ENCODE measurements at regions not wholly inside any gene's neighbourhood (a gene's known extent, or its start where the extent isn't known, plus 50 kb on each side); places are given as distances from the start of the nearest gene placed in this dataset.
"Not testable (repeated sequence)": the region's sequence is repeated elsewhere in the genome, so short reads cannot be mapped to it uniquely, and the experiment has no call there.

DNA sequence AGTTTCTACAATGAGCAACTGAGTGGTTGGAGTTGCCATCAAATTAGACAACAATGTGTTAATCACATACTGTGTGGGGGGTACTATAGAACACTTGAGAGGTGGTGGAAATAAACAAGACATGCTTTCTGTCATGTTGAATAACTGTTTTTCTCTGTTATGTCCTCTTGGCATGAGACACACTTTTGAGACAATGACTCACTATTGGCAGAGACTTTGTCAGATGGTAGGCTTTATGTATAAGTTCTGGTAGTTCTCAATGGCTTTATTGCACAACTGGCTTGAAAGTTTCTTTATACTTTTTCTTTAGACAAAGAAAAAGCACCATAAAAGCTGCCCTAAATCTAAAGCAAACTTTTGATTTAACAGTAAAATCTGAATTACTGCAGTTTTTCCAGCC is 578.7 kb downstream of the ADCYAP1 start:
- DNase-seq (ENCODE audit: low read depth in 2 of 2) = no peak

DNA sequence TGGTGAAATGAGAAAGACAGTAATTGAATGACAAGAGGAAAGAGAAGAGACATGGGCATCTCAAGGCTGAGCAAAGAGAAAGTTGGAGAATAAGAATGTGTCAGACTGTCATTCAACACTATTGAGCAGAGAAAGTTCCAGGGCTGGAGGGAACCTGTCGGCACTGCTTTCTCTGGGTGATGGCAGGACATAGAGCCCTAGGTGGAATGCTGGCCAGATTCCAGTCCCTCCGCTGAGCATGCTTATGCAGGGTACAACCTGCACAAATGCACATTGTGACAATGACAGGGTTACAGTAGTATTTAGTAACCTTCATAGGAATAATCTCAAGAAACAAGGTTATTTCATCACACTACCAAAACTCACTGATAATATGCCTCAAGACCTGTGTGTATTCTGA is 582.8 kb downstream of the ADCYAP1 start:
- DNase-seq (ENCODE audit: low read depth in 2 of 2) = no peak

DNA sequence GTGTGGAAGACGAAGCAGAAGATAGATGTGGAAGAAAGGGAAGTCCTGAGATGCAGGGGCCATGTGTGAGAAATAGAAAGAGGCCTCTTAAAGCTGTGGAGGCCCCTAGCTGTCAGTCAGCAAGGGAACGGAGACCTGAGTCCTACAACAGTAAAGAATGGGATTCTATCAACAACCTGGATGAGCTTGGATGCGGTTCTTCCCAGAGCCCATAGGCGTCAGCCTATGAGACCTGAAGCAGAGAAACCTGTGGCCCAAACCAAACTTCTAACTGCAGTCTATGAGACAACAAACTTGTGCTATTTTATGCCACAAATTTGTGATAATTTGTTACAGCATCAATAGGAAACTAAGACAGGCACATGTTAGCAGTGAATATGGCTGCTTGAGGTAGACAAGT is 583.7 kb downstream of the ADCYAP1 start:
- DNase-seq (ENCODE audit: low read depth in 2 of 2) = no peak

DNA sequence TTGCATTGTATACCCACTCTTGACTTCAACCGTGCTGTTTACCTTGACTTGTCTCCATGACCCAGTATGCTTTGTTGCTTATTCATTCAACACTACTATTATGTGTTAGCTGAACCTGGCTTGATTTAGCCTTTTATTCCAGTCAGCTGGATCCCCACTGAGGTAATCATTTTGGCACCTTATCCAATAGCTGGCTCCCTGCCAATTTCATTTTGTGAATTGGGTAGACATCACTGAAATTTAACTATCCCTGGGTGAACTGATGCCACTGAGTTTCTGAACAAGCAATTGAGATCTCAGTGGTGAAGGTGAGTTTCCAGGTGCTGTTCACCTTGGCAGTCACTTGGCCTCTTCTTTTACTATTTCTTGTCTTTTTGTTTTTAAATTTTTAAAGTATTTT is 584.3 kb downstream of the ADCYAP1 start:
- no peak for DNase-seq (ENCODE audit: low read depth in 2 of 2)

GRCh38 chr18:1495387-1495786 is 590.7 kb downstream of the ADCYAP1 start:
- DNase-seq (ENCODE audit: low read depth in 2 of 2) = no peak

DNA sequence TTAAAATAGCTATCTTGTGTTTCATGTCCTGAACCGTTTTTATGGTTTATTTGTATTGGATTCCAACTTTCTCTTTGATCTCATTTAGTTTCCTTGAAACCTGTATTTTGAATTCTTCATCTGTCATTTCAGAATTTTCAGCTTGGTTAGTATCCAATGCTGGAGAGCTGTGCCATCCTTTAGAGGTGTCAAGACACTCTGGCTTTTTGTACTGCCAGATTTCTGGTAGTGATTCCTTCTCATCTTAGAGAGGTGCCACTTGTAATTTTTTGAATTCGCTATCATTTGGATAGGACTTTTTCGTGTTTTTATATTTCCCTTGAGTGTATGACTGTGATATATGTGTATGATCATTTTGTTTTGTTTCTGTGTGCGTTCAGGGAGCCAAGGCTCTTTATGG is 591.4 kb downstream of the ADCYAP1 start:
- no peak for DNase-seq (ENCODE audit: low read depth in 2 of 2)

DNA sequence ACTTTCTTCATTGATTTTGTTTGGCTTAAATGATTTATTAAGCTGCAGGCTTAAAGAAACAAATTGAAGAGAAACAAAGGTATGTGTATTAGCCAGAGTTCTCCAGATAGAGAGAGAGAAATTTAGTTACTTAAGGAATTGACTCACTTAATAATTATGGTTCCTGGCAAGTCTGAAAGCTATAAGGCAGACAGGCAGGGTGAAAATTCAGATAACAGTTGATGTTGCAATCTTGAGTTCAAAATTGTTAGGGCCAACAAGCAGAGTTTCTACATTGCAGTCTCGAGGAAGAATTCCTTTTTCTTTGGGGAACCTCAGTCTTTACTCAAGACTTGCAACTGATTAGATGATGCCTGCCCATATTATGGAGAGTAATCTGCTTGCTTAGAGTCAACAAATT is 593.5 kb downstream of the ADCYAP1 start:
- no peak for DNase-seq (ENCODE audit: low read depth in 2 of 2)

DNA sequence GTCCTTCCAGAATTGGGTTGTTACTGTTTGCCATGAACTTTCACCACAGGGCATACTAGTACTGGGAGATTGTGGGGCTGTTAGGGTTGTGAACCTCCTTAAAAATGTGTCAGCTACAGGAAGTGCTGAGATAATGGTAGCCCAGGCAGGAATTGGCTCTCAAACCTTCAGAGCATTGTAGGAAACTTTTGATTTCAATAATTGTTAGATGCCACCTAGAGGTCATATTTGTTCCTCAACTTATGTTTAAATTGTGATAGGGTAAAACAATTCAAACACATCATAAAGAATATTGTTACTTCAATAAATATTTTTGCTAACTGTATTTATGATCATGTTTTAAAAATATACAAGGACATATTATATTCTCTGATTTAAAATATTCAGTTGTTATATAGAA is 594.6 kb downstream of the ADCYAP1 start:
- DNase-seq (ENCODE audit: low read depth in 2 of 2) = no peak

- no peak for DNase-seq (ENCODE audit: low read depth in 2 of 2)
These were observed 599.2 kb downstream of the ADCYAP1 start for GRCh38 chr18:1503847-1504246.

DNA sequence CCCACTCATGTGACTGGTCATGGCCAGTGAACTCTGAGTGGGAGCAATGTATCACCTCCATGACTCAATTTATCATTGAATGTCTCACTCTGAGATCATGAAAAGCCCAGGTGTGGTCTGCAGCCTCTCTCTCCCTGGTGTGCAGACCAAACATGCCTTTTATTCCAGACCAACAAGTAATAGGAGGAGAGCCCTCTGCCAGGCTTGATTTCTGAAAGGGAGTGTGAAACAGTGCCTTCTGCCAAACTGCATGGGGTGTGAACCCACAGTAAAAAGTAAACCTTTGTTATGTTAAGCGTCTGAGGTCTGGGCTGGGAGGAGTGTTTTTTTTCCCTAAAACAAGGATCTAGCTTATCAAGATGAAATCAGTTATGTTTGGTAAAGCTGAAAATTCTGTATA is 601.2 kb downstream of the ADCYAP1 start:
- DNase-seq (ENCODE audit: low read depth in 2 of 2) = no peak

DNA sequence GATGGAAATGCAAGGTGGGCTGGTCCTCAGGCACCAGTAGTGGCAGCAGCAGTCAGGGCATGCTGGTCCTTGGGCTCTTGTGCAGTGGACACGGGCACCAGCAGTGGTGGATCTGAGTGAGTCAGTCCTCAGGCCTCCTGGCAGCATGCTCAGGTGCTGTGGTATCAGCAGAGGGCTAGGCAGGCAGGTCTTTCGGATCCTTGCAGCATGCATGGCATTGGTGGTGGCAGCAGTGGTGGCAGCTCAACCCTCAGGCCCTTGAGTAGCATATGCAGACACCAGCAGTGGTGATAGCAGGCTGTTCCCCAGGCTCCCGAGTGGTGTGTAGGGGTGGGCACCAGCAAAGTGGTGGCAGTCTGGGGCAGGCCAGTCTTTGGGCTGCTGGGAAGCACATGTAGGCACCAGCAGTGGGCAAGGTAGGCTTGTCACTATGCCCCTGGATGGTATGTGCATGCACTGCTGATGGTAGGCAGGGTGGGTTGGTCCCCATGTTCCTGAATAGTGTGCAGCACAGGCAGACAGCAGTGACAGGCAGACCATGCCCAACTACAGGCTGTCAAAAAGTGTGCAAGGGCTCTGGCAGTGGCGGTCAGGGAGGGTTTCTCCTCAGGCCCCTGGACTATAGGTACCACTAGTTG is 606.0 kb downstream of the ADCYAP1 start:
- DNase-seq (ENCODE audit: low read depth in 2 of 2) = no peak

- no peak for DNase-seq (ENCODE audit: low read depth in 2 of 2)
These were observed 607.1 kb downstream of the ADCYAP1 start for GRCh38 chr18:1511619-1512311.

- DNase-seq (ENCODE audit: low read depth in 2 of 2) = no peak
These were observed 608.8 kb downstream of the ADCYAP1 start for GRCh38 chr18:1513519-1513918.

DNA sequence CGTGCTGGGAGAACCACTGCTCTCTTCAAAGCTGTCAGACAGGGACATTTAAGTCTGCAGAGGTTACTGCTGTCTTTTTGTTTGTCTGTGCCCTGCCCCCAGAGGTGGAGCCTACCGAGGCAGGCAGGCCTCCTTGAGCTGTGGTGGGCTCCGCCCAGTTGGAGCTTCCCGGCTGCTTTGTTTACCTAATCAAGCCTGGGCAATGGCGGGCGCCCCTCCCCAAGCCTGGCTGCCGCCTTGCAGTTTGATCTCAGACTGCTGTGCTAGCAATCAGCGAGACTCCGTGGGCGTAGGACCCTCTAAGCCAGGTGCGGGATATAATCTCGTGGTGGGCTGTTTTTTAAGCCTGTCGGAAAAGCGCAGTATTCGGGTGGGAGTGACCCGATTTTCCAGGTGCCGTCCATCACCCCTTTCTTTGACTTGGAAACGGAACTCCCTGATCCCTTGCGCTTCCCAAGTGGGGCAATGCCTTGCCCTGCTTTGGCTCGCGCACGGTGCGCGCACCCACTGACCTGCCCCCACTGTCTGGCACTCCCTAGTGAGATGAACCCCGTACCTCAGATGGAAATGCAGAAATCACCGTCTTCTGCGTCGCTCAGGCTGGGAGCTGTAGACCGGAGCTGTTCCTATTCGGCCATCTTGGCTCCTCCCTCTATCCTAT is 617.0 kb downstream of the ADCYAP1 start:
- DNase-seq (ENCODE audit: low read depth in 2 of 2) = not testable (repeated sequence)

GRCh38 chr18:1522249-1522615 is 617.6 kb downstream of the ADCYAP1 start:
- no peak for DNase-seq (ENCODE audit: low read depth in 2 of 2)

DNA sequence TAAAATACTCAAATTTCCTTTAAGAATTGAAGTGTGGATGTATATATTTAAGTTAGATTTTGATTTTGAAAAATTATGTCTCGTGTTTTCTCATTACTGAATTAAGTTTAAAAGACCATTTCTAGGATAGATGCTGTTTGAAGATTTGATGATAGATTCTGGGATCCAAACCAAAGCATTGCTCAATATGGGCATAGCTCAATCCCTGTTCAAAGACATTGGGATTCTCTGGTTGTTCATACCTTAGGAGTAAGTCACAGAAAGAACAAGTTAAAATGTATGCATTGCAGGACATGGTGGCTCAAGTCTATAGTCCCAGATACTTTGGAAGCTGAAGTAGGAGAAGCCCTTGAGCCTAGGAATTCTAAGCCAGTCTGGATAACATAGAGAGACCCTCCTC is 622.3 kb downstream of the ADCYAP1 start:
- no peak for DNase-seq (ENCODE audit: low read depth in 2 of 2)

DNA sequence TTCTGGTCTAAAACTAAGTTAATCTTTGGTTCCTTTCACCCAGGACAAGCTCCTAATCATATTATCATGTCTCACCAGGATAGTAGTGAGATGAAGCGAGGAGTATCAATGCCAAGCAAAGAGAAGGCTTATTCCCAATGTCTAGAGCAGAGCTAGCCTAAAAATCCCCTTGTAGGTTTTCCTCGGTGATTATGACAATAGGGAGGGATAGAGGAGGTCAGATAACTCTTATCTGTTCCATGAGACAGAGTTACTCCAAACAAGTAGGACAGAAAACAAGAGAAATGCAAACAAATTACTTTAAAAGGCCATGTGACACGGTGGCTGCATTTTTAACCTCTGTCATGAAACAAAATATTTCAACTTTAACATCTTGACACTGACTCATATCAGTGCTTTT is 623.1 kb downstream of the ADCYAP1 start:
- DNase-seq (ENCODE audit: low read depth in 2 of 2) = no peak

GRCh38 chr18:1528447-1528846 is 623.8 kb downstream of the ADCYAP1 start:
- no peak for DNase-seq (ENCODE audit: low read depth in 2 of 2)

GRCh38 chr18:1528964-1529509 is 624.4 kb downstream of the ADCYAP1 start:
- DNase-seq (ENCODE audit: low read depth in 2 of 2) = no peak

DNA sequence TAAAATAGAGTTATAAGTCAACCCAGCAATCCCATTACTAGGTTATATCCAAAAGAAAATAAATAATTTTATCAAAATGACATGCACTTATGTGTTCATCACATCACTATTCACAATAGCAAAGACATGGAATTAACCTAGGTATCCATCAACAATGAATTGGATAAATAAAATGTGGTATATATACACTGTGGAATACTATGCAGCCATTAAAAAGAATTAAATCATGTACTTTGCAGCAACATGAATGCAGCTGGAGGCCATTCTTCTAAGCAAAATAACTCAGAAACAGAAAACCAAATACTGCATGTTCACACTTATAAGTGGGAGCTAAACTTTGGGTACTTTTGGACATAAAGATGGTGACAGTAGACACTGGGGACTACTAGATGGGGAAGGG is 626.0 kb downstream of the ADCYAP1 start:
- DNase-seq (ENCODE audit: low read depth in 2 of 2) = no peak

DNA sequence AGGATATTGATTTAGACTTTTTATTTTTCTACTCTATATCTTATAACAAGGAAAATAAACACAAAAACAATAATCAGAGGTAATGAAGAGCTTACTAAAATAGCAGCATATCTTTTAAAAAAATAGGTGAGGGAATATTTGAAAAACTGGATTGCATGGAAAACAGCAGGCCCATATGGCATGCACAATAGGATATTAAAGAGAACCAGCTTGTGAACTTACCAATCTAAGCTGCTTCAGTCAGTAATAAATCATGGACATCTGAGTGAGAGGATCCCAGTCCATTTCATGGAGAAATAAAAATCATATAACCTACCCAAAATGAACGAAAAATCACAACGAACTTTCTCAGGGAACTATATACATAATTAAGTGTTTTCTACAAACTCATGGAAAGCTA is 634.6 kb downstream of the ADCYAP1 start:
- DNase-seq (ENCODE audit: low read depth in 2 of 2) = no peak

DNA sequence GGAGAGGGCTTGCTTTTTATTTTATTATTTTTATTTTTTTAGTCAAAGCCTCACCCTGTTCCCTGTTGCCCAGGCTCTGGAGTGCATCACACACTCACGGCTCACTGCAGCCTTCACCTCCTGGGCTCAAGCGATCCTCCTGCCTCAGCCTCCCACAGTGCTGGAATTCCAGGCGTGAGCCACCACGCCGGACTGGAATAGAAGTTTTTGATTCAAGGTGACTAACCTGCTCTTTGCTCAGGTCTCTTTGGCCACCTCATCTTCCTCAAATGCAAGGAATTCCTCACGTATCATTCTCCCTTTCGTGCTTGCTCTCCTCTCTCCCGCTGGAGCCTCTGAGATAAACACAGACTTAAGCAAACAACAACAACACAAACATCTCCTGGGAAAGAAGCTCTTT is 636.8 kb downstream of the ADCYAP1 start:
- DNase-seq (ENCODE audit: low read depth in 2 of 2) = no peak

DNA sequence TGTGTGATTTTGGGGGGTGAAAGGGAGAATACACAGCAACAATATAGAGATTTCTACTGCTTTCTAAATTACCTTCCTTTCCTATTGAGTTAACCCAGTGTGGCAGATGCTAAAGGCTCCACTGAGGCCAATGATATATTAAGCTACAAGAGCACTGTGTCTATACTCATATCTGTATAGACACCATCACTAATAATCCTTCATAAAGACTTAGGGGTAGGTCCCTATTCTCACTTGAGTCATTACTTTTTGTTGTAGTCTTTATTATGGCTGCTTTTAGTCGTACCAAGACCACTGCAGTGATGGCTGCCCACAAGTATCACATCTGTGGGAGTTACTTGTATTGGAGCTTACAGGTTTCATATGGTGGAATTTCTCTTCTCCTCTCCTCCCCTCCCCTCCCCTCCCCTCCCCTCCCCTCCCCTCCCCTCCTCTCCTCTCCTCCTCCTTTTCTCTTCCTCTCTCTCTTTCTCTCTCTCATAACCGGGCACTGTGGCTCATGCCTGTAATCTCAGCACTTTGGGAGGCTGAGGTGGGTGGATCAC is 637.6 kb downstream of the ADCYAP1 start:
- no peak for DNase-seq (ENCODE audit: low read depth in 2 of 2)

Measured in stimulated activated CD8-positive, alpha-beta memory T cell treated with anti-CD3 and anti-CD28 coated beads, Interleukin-7, amount 100 ng/mL, for 1 hour (primary cell).